ENCODE measurements at regions not wholly inside any gene's neighbourhood (a gene's known extent, or its start where the extent isn't known, plus 50 kb on each side); places are given as distances from the start of the nearest gene placed in this dataset.

GRCh38 chr1:198472997-198473396 is 67.5 kb downstream of the ATP6V1G3 start:
- no peak for DNase-seq

GRCh38 chr1:198472119-198472518 is 68.4 kb downstream of the ATP6V1G3 start:
- DNase-seq, result no peak

DNA sequence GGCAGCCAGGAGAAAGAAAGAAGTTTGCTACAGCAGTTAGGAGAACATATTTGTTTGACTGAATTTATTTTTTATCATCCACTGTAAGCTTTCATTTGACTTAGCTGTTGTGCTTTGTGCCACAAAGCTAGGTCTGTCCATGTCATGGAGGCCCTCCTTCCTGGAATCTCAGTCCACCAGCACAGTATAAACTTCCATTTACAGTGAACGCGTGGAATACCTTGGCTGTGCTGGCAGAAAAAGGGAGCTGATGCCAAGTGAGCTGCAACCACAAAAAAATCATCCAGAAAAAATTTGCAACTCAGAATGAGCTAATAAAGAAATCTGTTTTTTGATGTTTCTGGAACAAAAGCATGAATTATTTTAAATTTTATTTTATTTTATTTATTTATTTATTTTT is 72.6 kb downstream of the ATP6V1G3 start:
- no peak for DNase-seq

DNA sequence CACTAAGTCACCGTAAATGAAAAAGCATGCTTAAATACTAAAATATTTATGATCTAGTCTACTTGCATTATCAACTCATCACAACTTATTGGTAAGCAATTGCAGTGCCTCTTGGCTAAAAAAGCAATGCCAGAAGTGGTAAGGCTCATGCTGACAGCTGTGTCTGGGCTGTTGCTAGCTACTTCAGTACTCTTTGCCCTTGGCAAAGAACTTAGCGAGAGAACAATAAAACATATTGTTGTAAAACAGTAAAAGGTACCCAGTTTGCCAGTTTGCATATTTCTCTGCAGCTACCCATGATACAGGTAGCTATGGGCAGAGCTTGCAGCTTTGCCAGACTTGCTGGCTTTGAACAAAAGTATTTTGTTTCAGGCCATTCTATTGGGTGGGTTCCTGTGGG is 73.1 kb downstream of the ATP6V1G3 start:
- no peak for DNase-seq

- peak in 2 of 5 experiments; percentile 13 to 64 for DNase-seq
Measured at GRCh38 chr1:198465201-198466144, 75.0 kb downstream of the ATP6V1G3 start.

GRCh38 chr1:198463709-198464108 is 76.8 kb downstream of the ATP6V1G3 start:
- no peak for DNase-seq

- DNase-seq, result peak in 1 of 5 experiments; percentile 70
Measured at GRCh38 chr1:198462365-198463019, 78.0 kb downstream of the ATP6V1G3 start.

GRCh38 chr1:198455966-198456365 is 84.5 kb downstream of the ATP6V1G3 start:
- DNase-seq, result no peak

- no peak for DNase-seq
Measured at GRCh38 chr1:198449727-198450433, 90.6 kb downstream of the ATP6V1G3 start.

DNA sequence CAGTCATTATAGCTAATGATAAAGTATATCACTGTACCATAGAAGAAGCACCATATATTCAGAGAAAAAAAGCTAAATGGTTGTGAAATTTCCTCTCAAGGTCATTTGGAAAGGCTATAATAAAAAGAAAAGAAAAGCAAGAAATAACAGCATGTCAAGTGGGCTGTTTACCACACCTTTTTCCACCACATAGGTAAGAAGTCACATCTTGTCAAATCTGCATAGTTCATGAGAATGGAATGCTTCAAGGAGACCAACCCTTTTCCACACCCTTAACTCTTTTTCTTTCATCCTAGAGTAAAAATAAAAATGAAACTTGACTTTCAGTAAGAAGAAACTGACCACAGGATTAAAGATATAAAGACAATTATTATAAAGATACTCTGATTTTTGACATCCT is 91.2 kb downstream of the ATP6V1G3 start:
- DNase-seq, result no peak

- no peak for DNase-seq
Measured at GRCh38 chr1:198447468-198447867, 93.0 kb downstream of the ATP6V1G3 start.

GRCh38 chr1:198445872-198446271 is 94.6 kb downstream of the ATP6V1G3 start:
- no peak for DNase-seq

DNA sequence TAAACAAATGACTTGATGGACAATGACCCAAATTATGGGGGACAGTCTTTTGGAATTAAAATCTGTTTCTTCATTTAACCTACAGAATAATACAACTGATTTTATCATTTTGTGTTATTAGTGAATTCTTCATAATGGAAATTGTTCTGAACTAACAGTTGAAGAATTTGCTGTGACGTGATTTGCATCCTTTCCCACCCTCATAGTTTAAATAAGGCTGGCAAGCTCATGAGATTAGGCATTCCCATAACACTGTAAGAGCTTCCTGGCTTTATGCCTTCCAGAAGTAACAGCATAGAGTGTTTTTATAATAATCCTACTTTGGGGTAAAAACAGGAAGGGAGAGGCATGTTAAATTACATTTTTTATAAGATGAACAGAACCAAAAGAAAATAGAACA is 95.7 kb downstream of the ATP6V1G3 start:
- DNase-seq, result no peak

- DNase-seq, result peak in 1 of 5 experiments; percentile 6
Measured at GRCh38 chr1:198443365-198444233, 96.9 kb downstream of the ATP6V1G3 start.

DNA sequence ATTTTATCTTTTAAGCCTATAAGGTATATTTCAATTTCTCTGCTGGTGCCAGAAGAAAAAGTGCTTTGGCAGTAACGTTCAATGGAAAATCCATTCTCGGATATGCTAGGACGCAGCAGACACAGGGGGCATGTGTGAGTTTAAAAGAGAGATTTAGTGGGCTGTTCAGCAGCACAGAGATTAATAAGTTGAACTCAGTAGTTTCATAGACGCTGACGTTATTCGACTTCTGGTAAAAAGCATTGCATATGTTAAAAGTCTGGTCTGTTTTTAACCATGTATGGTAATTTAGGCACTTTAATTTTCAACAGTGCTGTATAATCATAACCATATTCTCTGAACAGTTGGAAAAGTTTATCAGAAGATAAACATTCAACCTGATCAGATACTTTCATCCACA is 99.6 kb downstream of the ATP6V1G3 start:
- no peak for DNase-seq

DNA sequence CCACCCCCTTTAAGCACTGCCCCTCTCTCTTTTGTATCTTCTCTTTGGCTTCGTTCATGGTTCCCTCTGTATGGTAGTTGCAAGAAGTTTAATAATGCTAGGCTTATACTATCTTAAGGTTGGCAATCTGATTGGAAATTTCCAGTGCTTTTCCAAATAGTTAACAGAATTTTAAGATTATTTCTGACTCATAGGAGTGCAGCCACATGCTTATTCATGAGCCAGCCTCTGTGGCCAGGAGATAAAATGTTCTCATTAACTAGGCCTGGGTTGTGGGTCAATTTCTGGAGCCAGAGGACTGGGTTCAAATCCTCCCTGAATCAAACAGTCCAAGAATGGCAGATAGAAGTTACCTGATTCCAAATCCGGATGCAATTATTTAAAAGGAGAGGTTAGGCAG is 103.1 kb downstream of the ATP6V1G3 start:
- no peak for DNase-seq

DNA sequence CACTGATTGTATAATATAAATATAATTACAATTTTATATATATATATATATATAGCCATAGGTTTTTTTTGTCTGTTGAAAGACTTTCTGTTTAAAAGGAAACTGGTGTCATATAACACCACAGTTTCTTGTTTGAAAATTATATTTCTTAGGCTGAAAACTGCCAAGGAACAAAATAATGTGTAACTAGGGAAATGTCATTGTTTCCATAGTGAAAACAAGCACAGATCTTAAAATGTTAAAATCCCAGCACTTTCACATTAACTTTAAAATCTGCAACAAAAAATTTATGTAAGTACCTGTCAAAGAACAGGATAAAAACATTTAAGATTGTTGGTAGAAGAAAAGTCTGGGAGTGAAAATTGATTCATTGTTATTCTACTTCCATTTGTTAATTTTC is 104.2 kb downstream of the ATP6V1G3 start:
- DNase-seq, result no peak

DNA sequence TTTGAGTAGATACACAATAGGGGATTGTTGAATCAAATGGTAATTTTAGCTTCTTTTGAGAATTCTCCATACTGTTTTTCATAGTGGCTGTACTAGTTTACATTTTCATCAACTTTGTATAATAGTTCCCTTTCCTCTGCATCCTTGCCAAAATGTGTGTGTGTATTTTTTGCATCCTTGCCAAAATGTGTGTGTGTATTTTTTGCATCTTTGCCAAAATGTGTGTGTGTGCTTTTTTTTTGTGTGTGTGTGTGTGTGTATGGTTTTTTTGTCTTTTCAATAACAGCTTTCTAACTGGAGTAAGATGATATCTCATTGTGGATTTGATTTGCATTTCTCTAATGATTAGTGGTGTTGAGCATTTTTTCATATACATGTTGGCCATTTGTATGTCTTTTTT is 105.4 kb downstream of the ATP6V1G3 start:
- DNase-seq, result no peak

GRCh38 chr1:198424441-198424840 is 116.0 kb downstream of the ATP6V1G3 start:
- no peak for DNase-seq

- no peak for DNase-seq
Measured at GRCh38 chr1:198423673-198424072, 116.8 kb downstream of the ATP6V1G3 start.

DNA sequence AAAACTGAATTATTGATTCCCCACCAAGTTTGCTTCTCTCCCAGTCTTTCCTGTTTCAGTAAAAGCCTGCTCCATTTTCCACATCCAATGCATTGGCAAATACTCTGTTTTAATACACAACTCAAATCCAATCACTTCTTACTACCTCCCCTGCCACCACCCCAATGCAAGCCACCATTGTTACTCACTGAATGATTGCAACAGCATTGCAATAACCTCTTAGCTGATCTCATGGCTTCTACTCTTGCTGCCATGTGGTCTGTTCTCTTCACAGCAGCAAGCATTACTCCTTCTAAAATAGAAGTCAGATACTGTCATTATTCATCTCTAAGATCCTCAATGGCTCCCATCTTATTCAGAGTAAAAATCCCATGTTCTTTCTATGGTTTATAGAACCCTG is 123.4 kb downstream of the ATP6V1G3 start:
- no peak for DNase-seq

DNA sequence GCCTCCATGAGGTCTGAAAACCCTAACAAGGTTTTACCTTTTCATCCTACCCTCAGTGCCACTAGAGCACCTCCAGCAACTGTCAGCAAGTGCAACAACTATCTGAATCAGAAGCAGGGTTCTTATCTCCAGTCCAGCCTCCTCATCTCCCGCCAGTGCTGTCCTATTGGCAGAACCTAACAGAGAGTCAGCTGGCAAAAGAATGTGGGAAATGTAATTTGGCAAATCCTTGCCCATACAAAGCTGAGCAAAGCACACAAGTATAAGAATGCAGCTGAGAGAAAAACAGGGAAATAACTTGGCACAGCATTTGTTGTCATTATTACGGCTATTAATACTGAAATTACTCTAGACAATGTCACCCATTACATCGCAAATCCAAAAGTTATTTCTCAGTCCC is 124.2 kb downstream of the ATP6V1G3 start:
- DNase-seq, result no peak

Measured in T-helper 2 cell (primary cell).